Hypothalamus (tissue), 51 donors: ENCODE measurements at regions not wholly inside any gene's neighbourhood (a gene's known extent, or its start where the extent isn't known, plus 50 kb on each side); places are given as distances from the start of the nearest gene placed in this dataset.

Source experiments
- DNase-seq, 51 donors: peaks; one replicate each; lab custom pipeline; 2025; lab: John Stamatoyannopoulos, UW

DNA sequence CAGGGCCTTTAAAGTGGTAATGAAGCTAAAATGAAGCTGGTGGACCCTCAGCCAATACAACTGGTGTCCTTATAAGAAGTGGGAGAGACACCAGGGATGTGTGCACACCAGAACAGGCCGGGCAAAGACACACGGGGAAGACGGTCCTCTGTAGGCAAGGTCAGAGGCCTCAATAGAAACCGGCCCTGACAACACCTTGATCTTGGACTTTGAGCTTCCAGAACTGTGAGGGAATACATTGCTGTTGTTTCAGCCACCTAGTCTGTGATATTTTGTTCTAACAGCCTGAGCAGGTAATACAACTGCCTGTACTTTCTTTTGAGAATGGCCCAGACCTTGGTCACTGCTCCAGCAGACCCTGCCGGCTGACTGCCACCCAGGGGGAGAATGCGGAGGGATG lies 65.6 kb upstream of the FZD7 start:
- no peak for DNase-seq

DNA sequence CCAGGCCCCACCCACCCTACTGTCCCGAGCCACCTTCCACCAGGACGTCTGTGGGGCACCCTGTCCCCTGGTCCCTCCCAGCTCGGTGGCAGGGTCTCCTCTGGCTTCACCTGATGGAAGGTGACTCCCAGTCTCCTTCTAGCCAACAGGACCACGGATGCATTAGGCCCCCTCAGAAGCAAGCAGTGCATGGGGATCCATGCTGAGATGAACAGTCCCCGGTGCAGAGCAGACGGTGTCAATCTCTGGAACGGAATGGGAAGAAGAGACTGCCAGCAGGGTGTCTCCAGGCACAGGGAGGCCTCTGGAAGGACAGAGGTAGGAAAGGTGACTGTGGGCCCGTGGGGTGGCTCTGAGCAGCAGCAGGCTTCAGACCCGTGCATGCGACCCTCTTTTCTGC lies 65.2 kb upstream of the FZD7 start:
- no peak for DNase-seq

DNA sequence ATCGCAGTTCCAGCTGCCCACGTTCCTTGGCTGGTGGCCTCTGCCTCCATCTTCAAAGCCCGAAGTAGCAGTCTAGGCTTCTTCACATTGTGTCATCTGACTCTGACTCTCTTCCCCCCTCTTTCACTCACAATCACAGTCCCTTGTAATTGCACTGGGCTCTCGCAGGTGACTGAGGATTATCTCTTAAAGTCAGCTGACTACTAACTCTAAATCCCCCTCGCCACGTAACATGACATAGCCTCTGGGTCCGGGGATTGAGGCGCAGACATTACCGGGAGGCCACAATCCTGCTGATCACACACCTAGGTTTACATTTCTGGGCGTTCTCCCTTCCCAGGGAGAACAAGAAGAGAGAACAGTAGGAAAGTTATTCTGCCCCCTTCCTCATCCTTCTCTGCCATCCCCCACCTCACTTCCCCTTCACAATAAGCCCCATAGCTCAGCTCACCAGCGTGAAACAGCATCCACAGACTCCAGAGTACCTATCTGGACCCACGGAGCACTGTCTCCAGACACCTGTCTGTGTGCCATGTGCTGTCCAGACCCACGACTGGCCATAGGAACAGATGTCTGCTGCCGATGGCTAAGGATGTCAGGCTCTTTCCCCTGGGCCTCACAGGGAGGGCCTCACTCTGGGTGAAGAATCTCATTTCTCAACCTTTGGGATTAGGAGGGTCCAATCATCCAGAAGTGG lies 64.3 kb upstream of the FZD7 start:
- no peak for DNase-seq

DNA sequence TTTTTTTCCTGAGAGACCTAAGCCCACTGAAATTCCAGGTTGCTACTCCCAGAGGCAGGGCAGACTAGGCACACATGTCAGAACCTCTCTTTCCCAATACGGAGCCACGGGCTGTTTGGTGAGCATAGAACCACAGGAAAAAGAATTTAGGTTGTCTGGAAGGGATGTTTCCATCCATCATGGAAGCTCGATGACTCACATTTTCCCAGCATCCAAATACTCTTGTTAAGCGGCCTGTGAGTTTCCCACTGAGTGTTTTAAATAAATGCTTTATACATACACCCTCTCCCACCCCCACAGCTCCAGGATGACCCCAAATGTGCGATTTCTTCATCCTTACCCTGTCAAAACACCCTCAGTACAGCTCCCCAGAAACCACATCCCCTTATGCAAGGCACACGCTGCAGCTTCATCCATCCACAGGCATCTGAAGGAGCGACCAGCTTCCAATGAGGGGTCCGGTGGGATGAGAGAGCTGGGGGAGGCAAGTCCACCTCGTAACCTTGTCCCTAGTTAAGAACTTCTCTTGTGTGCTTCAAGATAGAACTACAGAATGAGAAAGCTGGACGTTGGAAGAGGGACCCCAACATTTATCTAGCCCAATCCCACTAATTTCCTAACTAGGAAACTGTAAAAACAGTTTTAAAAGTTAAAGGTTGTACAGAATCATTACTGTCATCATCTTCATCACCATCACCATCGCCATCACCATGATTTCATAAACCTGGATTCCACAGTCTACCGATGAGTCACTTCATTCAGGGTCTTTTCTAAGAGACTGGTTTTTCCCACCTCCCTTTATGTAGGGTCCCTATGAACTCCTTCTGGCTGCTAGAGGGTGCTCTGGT lies 63.5 kb upstream of the FZD7 start:
- no peak for DNase-seq

DNA sequence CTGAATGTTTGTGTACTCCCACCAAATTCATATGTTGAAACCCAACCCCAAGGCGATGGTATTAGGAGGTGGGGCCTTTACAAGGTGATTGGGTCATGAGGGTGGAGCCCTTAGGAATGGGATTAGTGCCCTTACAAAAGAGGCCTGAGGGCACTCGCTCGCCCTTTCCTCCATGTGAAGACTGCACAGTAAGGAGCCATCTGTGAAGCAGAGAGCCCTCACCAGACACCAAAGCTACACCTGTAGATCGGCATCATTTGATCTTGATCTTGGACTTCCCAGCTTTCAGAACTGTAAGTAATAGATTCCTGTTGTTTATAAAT lies 62.9 kb upstream of the FZD7 start:
- no peak for DNase-seq

DNA sequence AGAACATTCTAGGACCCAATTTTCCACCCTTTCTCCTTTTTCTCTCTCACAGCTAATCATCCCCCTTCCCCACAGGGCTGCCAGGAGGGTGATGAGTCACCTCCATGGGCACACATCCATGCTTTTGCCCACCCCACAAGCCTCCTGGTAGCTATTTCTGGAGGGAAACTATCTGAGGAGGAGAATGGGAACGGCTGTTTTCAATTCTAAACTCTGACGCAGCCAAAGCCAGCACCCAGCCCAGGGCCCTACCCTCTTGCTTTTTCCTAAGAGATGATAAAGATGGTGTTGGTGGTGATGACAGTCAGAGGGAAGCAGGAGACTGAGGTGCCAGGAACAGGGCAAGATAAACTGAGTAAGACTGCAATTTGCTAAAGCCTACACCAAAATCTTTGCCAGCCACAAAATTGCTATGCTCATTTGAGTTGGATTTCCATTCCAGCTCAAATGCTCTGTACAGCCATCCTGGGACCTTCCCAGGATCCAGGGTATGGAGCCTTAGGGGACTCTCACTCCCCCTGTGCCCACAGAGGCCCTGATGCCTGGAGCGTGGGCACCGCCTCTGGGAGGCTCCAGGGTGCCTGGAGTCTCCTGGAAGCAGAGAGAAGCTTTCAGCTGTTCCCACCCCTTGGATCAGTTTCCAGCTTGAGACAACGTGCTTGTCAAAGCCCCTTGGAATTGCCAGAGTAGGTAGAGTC lies 62.0 kb upstream of the FZD7 start:
- peak in 2 of 51 donors; percentile 28 to 40 for DNase-seq

DNA sequence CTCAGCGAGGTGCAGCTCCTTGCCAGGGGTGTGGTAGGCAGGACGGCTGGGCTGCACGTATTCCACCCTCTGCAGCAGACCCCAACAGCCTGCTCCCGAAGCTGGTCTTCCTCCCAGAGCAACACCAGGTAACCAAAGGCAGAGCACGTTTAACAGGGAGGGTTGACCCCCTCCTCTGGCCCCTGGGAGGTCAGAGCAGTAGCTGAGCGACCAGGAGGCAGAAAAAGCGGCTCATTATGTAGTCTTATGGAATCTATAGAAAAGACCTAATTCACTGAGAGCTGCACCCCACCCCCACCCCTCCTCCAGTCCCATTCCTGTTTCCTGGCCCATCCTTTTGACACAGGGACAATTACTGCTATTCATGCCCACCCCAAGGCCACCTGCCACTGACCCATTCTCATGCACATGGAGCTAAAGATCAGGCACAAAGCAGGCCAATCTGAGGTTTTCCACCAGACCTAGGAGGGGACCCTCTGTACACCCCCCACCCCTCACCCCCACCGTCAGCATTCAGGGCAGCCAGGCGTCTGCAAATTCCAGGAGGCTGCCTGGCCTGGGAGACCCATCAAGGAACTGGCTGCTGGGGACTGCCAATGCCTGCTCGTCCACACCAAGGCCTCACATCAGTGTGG lies 60.9 kb upstream of the FZD7 start:
- no peak for DNase-seq

DNA sequence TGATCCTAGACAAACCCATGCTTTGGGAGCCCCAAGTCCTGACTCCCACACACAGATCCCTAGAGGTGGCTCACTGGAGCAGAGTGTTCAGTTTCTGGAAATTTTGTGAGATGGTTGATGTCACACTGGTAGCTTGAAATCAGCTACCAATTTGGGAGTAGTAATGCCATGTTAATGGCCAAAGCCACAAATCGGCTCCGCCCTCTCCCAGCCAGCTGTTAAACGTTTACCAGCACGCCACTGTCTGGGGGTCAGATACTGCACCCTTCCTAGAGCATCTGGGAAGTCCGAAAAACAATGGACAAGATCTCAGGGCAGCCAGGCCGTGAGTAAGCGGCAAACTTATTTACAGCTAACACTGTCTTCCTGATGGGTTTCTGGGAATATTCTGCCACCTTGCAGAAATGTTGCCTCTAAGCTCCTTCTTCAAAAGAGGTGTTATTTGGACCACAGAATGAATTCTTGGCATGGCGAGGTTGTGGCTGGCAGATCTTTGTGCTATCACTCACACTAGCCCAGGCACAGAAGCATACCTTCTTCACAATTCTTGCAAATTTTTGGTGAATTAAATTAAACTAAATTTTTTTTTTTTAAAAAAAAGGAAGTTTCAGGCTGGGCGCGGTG lies 60.2 kb upstream of the FZD7 start:
- no peak for DNase-seq

DNA sequence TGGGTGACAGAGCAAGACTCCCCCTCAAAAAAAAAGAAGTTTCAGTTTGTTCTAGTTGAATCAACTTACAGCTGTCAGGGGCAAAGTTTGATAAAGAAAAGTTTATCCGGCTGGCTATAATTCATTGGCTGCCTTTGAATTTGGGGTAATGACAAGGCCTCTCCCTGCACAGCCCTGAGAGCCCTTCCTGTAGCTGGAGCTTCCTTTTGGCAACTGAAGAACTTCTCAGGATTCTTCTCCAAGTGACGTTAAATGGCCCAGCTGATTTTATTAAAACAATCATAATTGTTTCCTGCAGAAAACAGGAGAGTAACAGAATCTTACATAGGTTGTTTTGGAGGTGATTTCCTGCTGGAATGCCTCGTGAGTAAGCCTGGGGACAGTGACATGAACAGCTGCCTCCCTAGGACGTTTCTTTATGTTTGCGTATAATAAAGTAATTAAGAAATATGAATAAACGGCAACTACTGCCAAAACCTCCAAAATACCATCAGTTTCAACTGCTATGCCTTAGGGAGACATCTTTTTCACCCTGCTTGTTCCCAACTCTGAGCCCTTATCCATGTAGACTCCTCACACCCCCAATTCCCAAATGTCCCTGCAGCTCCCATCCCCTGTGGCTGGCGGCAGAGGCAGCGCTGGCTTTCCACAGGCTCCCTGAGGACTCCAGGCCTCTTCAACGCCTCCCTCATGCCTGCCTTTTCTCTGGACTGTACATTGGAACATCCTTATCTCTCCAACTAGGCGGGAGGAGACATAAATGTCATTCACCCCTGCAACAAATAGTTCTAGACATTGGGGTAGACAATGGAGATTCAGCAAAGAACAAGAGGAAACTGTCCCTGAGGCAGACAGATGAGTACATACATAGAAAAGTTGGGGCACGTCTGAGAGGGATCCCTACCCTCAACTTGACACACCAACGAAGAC lies 59.2 kb upstream of the FZD7 start:
- DNase-seq = no peak

DNA sequence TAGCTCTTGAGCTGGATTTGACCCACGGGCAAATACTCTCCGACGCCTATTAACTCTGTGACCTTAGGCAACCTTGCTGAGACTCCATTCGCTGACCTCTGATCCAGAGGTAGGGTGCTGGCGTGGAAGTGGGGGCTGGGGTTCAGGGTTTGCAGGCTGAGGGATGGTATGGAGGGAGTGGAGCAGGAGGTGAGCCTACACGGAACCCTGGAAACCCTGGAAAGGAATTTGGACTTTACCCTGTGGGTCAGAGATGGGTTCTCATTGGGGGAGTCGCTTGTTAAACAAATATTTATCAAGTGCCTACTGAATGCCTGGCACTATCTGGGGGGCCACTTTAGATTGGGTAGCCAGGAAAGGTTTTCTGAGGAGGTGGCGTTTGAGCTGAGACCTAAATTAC lies 58.2 kb upstream of the FZD7 start:
- no peak for DNase-seq

DNA sequence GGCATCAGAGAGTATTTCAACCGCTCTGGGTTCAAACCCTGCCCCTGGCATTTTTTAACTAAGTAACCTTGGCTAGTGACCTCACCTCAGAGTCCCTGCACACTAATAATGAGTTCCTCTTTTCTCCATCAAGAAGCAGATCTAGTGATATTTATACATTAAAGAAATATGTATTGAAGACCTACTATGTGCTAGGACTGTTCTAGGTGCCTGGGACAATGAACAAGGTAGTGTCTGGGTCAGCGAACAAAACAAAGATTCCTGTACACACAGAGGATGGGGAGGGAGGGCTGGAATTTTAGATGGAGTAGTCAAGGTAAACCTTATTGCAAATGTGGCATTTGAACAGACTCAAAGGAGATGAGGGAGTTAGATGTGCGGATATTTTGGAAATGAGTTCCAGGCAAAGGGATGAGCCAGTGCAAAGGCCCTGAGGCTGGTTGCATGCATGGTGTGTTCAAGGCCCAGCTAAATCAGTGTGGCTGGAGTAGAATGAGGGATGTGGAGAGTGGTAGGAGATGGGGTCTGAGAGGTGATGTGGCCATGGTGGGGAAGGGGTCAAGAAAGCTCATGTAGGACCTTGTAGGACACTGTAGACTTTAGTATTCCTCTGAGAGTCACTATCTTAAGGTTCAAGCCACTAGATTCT lies 57.6 kb upstream of the FZD7 start:
- DNase-seq = no peak

DNA sequence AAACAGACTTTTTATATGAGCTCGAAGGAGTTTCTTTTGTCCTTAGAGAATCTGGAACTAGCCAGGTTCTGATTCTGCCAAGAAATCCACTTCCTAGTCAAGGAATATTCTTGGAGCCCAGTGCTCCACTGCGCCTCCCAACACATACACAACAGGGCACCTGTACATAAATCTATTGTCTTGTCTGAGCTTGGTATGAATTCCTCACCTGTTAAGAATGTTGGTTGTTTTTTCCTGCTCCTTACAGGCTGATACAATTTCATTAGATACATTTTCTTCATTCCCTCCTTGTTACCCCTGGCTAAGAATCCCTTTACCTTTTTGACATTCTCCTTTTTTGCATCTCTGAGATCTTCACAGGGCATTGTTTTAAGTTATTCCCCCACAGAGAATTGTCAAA lies 56.0 kb upstream of the FZD7 start:
- DNase-seq = no peak

DNA sequence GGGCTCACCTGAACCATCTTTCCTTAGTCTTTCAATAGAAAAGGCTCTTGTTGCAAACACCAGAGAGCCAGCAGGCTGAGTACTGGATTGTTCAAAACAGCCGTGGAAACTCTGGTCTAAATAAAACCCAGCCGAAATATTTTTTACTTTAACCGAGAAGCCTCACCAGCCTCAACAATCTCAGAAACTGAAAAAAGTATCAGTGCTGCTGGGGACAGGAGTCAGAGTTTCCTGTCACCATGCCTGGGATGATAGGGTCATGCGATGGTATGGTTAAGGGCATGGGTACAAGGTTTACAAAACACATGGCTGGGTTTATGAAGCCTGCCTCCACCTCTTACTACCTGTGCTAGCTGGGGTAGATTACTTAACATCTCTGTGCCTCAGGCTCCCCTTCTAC lies 55.3 kb upstream of the FZD7 start:
- no peak for DNase-seq

DNA sequence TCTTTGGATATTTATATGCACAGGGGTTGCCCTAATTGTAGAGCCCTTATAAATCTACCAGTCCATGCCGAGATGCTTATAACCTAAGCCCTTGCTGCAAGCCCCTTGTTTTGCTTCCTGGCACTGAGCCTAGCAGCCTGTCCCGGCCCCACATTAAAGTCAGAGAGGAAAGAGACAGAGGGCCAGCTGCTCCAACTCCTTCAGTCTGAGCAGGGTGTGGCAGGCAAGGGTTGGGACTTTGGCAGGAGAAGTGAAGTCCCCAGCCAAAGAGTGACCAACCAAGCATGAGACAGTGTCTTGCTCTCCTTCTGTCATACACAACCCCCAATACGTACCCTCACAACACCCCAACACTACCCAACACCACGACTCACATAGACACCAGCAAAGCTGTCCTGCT lies 54.7 kb upstream of the FZD7 start:
- DNase-seq = no peak

DNA sequence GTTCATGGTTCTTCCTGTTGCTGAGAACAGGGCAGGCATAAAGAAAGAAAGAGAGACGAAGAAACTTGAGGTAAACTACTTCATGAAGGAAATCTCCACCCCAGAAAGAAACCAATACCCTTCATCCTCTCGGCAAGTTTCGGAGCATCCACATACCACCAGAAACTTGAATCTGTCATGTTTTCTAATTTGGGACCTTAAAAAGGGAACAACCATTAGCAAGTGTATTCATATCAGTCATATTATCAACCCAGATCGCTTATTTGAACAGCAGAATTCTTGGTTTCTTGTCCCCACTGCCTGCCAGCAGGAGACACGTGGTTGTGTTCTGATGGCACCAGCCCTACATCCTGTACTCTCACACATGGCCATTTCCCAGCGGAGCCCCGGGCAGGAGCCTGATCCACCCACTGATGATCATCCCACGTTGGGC lies 53.2 kb upstream of the FZD7 start:
- DNase-seq = no peak

DNA sequence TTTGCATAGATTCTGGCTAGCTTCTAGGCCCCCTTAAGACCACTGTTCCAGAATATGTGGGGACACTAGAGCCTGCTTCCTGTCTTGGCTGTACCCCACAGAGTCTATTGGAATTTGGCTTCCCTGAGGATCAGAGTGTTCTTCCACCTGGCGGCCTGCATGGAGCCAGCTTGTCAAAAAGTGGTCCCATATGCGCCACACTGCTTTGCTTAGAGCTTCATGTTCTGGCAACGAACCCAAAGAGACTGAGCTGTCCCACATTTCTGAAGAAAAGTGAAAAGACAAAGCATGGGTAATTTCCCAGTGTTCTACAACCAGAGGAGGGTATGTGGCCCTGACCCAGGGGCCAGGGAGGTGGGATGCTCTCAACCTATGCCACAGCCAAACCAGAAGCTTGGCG lies 52.7 kb upstream of the FZD7 start:
- DNase-seq = no peak

DNA sequence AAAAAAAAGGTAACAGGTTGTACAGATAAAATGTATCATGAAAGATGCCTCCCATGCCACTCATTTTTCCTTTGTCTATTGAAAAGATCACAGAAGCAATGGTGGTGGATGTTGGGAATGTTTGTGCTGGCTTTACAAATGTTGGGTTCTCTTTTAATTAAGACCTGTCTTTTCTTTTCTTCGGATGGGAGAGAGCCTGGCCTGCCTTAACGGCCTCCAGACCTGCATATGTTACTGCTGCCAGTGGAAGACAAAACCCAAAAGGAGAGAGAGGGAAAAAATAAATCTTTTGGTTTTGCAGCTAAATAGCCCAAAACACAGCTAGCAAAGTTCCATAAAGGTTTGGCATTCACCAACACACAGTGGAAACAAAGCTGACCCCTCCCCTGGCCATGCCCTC lies 50.5 kb upstream of the FZD7 start:
- DNase-seq = no peak

DNA sequence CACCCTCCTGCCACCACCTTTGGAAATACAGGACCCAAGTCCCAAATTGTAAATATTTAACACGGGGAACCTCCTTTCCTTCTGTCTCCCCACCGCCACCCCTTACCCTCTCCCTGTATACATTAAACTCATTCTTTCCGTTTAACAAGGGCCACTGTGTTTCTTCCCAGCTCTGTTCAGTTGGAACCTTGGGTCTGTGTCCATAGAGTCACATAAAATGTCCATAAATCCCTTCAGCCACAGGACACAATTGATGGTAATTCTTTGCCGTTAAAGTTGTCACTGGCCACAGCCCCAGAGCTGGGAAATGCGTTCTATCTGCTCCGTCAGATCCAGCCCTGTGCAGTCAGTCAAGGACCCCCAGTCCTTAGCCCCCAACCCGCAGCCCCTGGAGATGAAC lies 49.9 kb upstream of the FZD7 start:
- DNase-seq = no peak
